Fibroblast of villous mesenchyme (primary cell): ENCODE measurements at regions not wholly inside any gene's neighbourhood (a gene's known extent, or its start where the extent isn't known, plus 50 kb on each side); places are given as distances from the start of the nearest gene placed in this dataset.

Experiments
- DNase-seq: peaks from one replicate; pipeline ENCODE4 v3.0.0-alpha.2; 2010; ENCODE audit warnings: low read depth
- H3K4me3 ChIP-seq: 2 replicates; pipeline ENCODE4 v1.5.1; 2011; ENCODE audit warnings: low read depth, mild to moderate bottlenecking, low read length
- TF ChIP-seq, protein P1 (sequence below): IDR thresholded peaks from 2 replicates; pipeline ENCODE4 v1.5.1; 2012; ENCODE audit warnings: low read depth, mild to moderate bottlenecking, low read length; ENCODE audit not compliant: insufficient read depth

DNA sequence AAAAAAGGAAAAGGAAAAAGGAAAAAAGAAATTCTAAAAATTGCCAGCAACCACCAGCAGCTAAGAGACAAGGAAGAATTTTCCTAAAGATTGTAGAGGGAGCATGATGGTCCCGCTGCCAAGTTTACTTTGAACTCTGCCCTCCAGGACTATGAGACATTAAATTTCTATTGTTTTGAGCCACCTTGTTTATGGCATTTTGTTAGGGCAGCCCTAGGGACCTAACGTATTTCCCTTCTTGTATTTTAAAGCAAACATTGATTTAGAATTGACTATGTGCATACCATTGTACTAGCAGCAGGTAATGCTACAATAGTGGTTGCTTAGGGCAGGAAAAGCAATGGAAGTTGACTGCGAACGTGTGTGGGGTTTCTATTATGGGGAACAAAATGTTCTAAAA, 1414.2 kb downstream of the EFNB2 start:
- H3K4me3 ChIP-seq = no peak overlapping the region
- TF ChIP-seq, protein P1, sequence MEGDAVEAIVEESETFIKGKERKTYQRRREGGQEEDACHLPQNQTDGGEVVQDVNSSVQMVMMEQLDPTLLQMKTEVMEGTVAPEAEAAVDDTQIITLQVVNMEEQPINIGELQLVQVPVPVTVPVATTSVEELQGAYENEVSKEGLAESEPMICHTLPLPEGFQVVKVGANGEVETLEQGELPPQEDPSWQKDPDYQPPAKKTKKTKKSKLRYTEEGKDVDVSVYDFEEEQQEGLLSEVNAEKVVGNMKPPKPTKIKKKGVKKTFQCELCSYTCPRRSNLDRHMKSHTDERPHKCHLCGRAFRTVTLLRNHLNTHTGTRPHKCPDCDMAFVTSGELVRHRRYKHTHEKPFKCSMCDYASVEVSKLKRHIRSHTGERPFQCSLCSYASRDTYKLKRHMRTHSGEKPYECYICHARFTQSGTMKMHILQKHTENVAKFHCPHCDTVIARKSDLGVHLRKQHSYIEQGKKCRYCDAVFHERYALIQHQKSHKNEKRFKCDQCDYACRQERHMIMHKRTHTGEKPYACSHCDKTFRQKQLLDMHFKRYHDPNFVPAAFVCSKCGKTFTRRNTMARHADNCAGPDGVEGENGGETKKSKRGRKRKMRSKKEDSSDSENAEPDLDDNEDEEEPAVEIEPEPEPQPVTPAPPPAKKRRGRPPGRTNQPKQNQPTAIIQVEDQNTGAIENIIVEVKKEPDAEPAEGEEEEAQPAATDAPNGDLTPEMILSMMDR = no peak
- no peak for DNase-seq

DNA sequence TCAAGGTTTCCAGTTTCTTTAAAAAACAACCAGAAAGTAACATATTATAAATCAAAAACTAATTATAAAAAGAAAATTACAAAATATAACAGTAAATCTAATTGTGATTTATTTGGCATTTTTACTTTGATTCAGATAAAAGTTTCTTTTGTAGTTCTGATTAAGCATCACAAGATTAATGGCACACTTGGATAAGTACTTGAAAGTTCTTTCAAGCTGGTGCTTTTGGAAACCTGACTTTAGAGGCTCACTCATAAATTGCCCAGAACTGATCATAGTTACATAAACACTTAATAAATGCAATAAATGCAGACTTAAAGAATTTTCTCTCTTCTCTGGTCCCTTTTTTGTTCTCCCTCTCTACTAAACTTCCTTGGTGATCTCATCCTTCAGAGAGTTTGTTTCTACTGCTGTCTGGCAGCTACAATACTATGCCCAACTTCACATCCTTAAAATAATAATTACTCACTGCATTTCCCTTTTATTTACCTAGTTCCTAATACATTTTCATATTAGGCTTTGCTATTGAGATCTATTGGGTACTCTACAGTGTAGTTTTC, 1417.0 kb downstream of the EFNB2 start:
- no peak overlapping the region for H3K4me3 ChIP-seq
- TF ChIP-seq, protein P1 = no peak
- DNase-seq = no peak

DNA sequence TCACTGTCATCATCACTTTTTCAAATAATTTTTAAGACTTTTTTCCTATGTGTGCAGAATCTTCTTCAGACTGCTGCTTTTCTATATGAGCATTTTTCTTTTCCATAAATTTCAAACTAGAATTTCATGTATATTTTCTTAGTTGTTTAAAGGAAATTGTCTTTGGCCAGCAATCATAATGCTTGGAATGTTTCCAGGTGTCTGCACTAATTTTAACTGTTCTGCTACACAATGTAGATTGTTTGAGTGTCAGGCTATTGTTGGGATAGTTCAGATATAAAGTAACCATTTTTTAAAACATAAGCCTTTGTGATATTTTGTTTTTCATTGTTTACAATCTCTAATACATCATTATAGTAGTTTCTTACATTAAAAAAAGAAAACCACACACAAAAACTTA, 1418.5 kb downstream of the EFNB2 start:
- DNase-seq = no peak
- H3K4me3 ChIP-seq = no peak overlapping the region
- TF ChIP-seq, protein P1 = no peak

DNA sequence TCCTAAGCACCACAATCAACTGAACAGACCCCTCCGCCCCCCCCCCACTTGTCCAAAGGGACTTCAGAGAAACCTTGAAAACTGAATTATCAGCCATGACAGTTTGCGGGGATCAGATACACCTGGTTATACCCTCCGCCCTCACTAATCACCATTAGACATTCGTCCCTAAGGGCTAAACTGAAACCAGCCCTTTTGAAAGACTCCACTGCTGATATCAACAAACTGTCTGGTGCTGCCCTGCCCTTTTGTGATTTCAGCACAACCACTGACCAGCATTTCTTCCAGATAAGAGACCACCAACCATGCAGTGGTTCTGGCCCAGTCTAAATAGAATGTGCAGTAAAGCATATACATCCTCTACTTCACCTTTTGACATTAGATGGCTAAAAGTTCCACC, 1422.9 kb downstream of the EFNB2 start:
- TF ChIP-seq, protein P1 = no peak
- no peak overlapping the region for H3K4me3 ChIP-seq
- no peak for DNase-seq

DNA sequence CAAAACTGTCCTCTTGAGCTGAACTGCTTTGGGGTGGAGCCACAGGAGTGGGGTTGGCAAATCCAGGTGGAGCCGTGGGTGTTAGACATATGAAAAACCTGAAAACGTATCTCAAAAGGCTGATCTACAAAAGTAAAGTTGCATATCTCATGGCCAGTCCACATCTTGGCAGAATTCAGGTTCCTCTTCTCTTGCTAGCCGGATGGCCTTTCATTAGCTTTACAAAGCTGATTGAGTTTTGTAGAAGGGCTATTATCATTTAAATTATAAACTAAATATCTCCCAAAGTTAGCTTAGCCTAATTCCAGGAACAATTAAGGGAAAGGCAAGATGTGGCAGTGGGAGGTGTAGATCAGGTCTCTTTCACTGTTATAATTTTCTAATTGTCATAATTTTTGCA, 1427.7 kb downstream of the EFNB2 start:
- no peak for DNase-seq
- H3K4me3 ChIP-seq = no peak overlapping the region
- TF ChIP-seq, protein P1 = no peak

DNA sequence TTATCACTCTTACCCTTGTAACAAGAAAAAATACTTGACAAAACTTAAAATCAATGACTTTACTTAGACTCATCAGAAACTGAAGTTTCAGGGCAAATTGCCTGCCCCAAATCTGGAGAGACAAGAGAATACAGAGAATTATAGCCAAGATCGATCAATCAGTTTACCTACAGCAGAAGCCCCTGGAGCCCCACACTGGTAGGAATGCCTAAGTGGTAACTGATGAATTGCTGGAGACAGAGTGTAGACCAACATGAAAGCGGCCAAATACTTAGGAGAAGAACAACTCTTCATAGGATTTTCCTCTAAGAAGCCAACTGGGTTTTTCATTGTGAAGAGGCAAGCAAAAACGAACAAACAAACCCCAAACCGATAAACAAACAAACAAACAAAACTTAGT, 1430.0 kb downstream of the EFNB2 start:
- TF ChIP-seq, protein P1 = no peak
- no peak for DNase-seq
- no peak overlapping the region for H3K4me3 ChIP-seq

DNA sequence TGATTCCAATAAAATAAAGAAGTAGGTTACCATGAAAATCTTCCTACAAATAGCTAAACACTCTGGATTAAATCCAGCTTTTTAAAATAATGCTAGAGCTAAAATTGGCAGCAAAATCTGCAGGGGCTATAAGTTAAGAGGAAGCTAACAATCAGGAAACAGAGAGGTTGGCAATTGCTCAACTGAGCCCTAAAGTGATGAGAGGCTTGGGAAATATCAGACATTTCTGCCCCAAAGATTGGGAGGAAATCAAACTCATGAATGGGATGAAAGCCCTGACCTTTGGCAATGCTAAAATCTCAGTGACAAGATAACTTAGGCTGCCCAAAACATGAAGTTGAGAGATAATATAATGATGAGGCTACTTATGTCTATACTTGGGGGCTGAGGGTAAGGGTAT, 1437.9 kb downstream of the EFNB2 start:
- DNase-seq = no peak
- H3K4me3 ChIP-seq = no peak overlapping the region
- TF ChIP-seq, protein P1 = no peak
